Erythroblast (primary cell): ENCODE measurements at regions not wholly inside any gene's neighbourhood (a gene's known extent, or its start where the extent isn't known, plus 50 kb on each side); places are given as distances from the start of the nearest gene placed in this dataset.

Experiments
- GATA1 ChIP-seq: IDR thresholded peaks from 2 replicates; pipeline ENCODE4 v1.6.1; 2011; ENCODE audit warnings: low read depth, mild to moderate bottlenecking, control low read depth, low read length, moderate library complexity
- POLR2A ChIP-seq: IDR thresholded peaks from 2 replicates; pipeline ENCODE4 v1.6.1; 2011; ENCODE audit warnings: mild to moderate bottlenecking, low read length

DNA sequence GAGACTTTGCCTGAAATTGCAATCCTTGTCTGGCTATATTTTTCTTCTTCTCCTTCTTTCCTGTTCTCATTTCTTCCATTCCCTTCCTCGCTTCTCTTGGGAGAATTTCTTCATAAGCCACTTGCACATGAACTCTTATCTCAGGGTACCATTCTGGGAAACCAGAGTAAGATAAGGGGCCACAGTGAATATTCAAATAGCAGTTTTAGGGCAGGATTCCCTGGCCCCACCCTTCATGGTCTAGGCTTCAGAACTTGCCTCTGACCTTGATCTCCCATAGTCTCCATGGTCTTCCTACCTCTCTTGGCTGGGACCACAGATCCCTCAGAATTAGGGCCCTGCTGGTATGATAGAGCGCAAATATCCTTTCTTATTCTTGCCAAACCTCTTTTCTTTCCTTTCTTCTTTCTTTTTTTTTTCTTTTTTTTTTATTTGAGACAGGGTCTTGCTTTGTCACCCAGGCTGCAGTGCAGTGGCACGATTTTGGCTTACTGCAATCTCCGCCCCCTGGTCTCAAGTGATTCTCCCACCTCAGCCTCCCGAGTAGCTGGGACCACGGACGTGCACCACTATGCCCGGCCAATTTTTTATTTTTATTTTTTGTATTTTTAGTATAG is 123.0 kb upstream of the CITED2 start:
- no peak for TF ChIP-seq POLR2A
- peak; percentile 91 for TF ChIP-seq GATA1
